AG04449 (cell line): ENCODE measurements at regions not wholly inside any gene's neighbourhood (a gene's known extent, or its start where the extent isn't known, plus 50 kb on each side); places are given as distances from the start of the nearest gene placed in this dataset.

ENCODE experiments used
- CTCF ChIA-PET: fragments of 350-600 bp; formaldehyde crosslinking; extraction: SDS; loops from one replicate; lab custom pipeline; 2021; ENCODE audit warnings: antibody characterized with exemption; lab: Yijun Ruan, JAX
- POLR2A ChIA-PET: fragments of 400-600, 350-600 bp; formaldehyde crosslinking; extraction: SDS; loops from one replicate; lab custom pipeline; 2020; ENCODE audit warnings: antibody characterized with exemption, inconsistent platforms; lab: Yijun Ruan, JAX
- DNase-seq: peaks from one replicate; pipeline ENCODE4 v3.0.0-alpha.2; 2010; ENCODE audit warnings: low read depth, low spot score
- H3K4me3 ChIP-seq: 2 replicates; pipeline ENCODE4 v1.5.1; 2011; ENCODE audit warnings: low read depth, mild to moderate bottlenecking, control low read depth, low read length
- CTCF ChIP-seq: IDR thresholded peaks from one replicate; pipeline ENCODE4 v1.5.1; 2011; ENCODE audit warnings: mild to moderate bottlenecking, moderate library complexity, low read length, control low read depth, inconsistent platforms; ENCODE audit not compliant: insufficient read depth; ENCODE audit errors: missing control alignments

DNA sequence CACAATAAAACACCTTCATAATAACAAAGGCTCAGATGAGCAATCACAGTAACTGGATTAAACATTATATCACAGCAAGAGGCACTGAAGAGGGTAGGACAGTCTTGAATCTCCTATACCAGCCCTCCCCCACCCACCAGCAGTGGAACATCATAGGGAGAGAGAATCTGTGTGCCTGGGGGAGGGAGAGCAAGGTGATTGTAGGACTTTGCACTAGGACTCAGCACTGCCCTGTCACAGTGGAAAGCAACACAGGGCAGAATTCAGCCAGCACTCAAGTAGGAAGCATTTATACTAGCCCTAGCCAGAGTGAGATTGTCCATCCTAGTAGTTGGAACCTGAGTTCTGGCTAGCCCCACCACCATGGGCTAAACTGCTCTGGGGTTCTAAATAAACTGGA, 400.2 kb downstream of the HAO1 start:
- no peak for TF ChIP-seq CTCF
- DNase-seq, result no peak
- CTCF ChIA-PET, result no interaction called here
- POLR2A ChIA-PET, result no interaction called here
- H3K4me3 ChIP-seq, result no peak overlapping the region

DNA sequence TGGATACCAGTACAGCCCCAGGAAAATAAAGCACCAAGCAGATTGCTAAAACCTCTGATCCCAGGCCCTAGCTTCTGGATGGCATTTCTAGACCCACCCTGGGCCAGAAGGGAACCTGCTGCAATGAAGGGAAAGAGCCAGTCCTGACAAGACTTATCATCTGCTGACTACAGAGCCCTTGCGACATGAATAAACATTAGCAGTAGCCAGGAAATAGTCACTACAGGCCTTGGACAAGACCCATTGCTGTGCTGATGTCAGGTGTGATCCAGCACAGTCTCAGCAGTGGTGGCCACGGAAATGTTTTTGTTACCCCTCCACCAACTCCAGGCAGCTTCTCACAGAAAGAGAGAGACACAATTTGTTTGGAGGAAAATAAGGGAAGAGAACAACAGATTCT, 399.3 kb downstream of the HAO1 start:
- DNase-seq, result no peak
- CTCF ChIA-PET, result no interaction called here

DNA sequence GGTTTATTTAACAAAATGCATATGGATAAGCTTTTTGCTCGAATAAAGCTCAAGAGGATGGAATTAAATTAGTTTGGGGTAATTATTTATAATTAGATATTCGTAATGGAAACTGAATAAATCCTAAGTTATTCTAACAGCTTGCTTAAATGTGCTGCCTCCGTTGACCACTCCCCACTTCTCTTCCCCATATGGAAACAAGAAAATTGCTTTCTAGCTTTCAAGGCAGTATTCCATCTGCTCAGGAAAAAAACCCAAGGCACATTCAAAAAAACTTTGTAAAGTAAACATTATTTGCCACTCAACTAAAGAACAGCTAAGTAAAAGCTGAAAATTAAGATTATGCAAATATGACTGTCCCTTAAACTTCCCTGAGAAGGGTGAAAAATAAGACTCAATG, 369.2 kb downstream of the HAO1 start:
- DNase-seq, result no peak
- no peak overlapping the region for H3K4me3 ChIP-seq
- CTCF ChIA-PET, result interaction anchor here (0.6 kb wide), 1 partner anchor 983 kb away, joined by 3 read pairs; no protein-coding TSS in a partner anchor
- POLR2A ChIA-PET, result no interaction called here
- TF ChIP-seq CTCF, result no peak

More for the DNA sequence above, 399.3 kb downstream of the HAO1 start:
- POLR2A ChIA-PET, result no interaction called here
- TF ChIP-seq CTCF, result no peak
- no peak overlapping the region for H3K4me3 ChIP-seq

DNA sequence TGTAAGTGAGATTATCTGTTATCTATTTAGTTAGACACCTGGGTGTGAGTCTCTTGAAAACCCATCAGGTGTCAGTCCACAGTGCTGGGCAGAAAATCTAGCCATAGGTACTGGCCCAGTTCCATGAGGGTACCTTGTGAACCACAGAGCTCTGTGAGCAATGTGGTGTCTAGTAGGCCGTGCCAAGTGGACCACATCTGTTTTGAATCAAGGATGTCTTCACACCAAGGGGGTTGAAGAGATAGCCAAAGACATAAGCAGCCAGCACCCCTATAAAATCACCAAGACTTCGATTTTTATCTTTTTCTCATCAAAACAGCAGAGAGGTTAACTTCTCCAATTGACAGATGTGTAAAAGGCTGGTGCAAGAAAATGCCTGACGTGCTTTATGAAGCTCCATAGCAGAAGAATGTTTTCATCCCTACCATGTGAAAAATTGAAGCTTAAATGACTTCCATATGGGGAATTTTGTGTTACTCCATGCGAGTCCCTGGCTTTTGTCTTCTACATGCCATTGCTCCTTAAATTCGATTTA, 368.7 kb downstream of the HAO1 start:
- CTCF ChIA-PET, result no interaction called here

DNA sequence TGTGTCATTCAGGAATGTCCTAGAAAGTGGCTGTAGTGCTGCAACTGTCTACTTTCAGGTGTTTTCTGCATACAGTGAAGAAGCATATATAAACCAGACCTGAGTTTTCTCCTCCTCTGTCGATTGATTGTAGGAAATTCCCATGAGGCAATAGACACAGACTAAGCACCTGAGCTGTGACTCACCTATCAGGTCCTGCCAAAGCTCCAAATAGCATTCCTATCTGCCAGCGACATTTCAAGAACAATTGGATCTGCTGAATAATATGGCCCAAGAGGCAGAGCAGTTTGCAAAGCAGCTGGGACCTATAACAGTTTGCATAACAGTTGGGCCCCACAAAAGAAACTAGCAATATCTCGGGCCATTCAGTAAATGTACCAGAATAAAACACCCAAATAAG, 360.4 kb downstream of the HAO1 start:
- H3K4me3 ChIP-seq, result no peak overlapping the region
- no peak for DNase-seq
- TF ChIP-seq CTCF, result no peak
- ChIA-PET CTCF (no interaction called here), POLR2A (no interaction called here)

More for the DNA sequence above, 368.7 kb downstream of the HAO1 start:
- TF ChIP-seq CTCF, result no peak
- DNase-seq, result no peak
- POLR2A ChIA-PET, result no interaction called here
- H3K4me3 ChIP-seq, result no peak overlapping the region

GRCh38 chr20:7585126-7585679, 355.1 kb downstream of the HAO1 start:
- H3K4me3 ChIP-seq, result no peak overlapping the region
- no peak for DNase-seq
- no peak for TF ChIP-seq CTCF
- POLR2A ChIA-PET, result no interaction called here
- CTCF ChIA-PET, result interaction anchor here (0.6 kb wide), 1 partner anchor 298 kb away, joined by 3 read pairs; no protein-coding TSS in a partner anchor
